HCT116 (cell line): ENCODE measurements at regions not wholly inside any gene's neighbourhood (a gene's known extent, or its start where the extent isn't known, plus 50 kb on each side); places are given as distances from the start of the nearest gene placed in this dataset.

ENCODE experiments used
- ATAC-seq: fragments of 200-7000 bp; cut with Tn5 transposase; 2 replicates; pipeline ENCODE4 v1.9.1; 2020; ENCODE audit warnings: mild to moderate bottlenecking, moderate library complexity
- BruUV-seq: library from RNA; stranded (reverse); fragments of 400-500 nt; replicated peaks from 2 replicates; lab custom pipeline; 2021; lab: Mats Ljungman, UMichigan
- CTCF ChIA-PET: fragments of 300-600 bp; sonication (Branson Sonifier 250); formaldehyde crosslinking; loops from one replicate; lab custom pipeline; 2021; ENCODE audit warnings: antibody characterized with exemption; lab: Charles Lee
- POLR2A ChIA-PET: fragments of 300-600, 350-600 bp; sonication (Branson Sonifier 250); formaldehyde crosslinking; loops from one replicate; lab custom pipeline; 2021; ENCODE audit warnings: antibody characterized with exemption; lab: Charles Lee
- RAD21 ChIA-PET, 2 experiments: fragments of 300-600 bp; sonication (Branson Sonifier 250); formaldehyde crosslinking; loops; one replicate each; lab custom pipeline; 2023; ENCODE audit warnings: low total read pairs in 2 of 2; ENCODE audit not compliant: uncharacterized antibody in 2 of 2, unreplicated experiment in 2 of 2, low non-redundant PET in 1 of 2; lab: Charles Lee
- DNase-seq: peaks from one replicate; pipeline ENCODE4 v3.0.0-alpha.2; 2010; ENCODE audit warnings: low read depth, low spot score
- H2AFZ ChIP-seq: fragments of 200-600 bp; shearing (Covaris generic), sonication (generic); 2 replicates; pipeline ENCODE4 v1.6.1; 2017; ENCODE audit warnings: low read depth, mixed run types, mixed read lengths, antibody characterized with exemption, low read length; ENCODE audit not compliant: poor library complexity, severe bottlenecking
- H3K27ac ChIP-seq: 2 replicates; pipeline ENCODE4 v1.5.1; 2012; ENCODE audit warnings: low read depth, low read length
- H3K27me3 ChIP-seq: fragments of 200-600 bp; sonication (generic); 2 replicates; pipeline ENCODE4 v1.6.1; 2016; ENCODE audit warnings: mixed run types, low read length, mixed read lengths; ENCODE audit not compliant: insufficient read depth
- H3K36me3 ChIP-seq, 2 experiments: fragments of 200-500 bp in 1 of 2; fragments of 200-600 bp in 1 of 2; sonication (Bioruptor generic) in 1 of 2; sonication (generic) in 1 of 2; 2 replicates each; pipeline versions ENCODE4 v1.5.1 to v1.6.1; 2014 to 2016; ENCODE audit warnings: low read length in 2 of 2, inconsistent platforms in 1 of 2, mixed read lengths in 1 of 2, mixed run types in 1 of 2; ENCODE audit not compliant: insufficient read depth in 2 of 2, control insufficient read depth in 1 of 2
- H3K4me1 ChIP-seq, 2 experiments: fragments of 200-600 bp in 1 of 2; sonication (generic) in 1 of 2; 2 replicates each; pipeline versions ENCODE4 v1.5.1 to v1.6.1; 2012 to 2017; ENCODE audit warnings: low read length in 2 of 2, inconsistent platforms in 1 of 2, mild to moderate bottlenecking in 1 of 2, mixed read lengths in 1 of 2, mixed run types in 1 of 2, moderate library complexity in 1 of 2; ENCODE audit not compliant: insufficient read depth in 2 of 2, control insufficient read depth in 1 of 2
- H3K4me2 ChIP-seq: fragments of 200-600 bp; sonication (generic); 2 replicates; pipeline ENCODE4 v1.6.1; 2017; ENCODE audit warnings: mixed run types, low read length, mixed read lengths
- H3K4me3 ChIP-seq, 2 experiments: fragments of 200-600 bp in 1 of 2; sonication (generic) in 1 of 2; replicated peaks in 1 of 2; 2 replicates each; pipeline ENCODE4 v1.5.1; 2011 to 2016; ENCODE audit warnings: low read length in 2 of 2, control low read depth in 1 of 2, low read depth in 1 of 2, mild to moderate bottlenecking in 1 of 2, mixed read lengths in 1 of 2, mixed run types in 1 of 2
- H3K79me2 ChIP-seq: fragments of 200-600 bp; sonication (generic); 2 replicates; pipeline ENCODE4 v1.6.1; 2017; ENCODE audit warnings: mild to moderate bottlenecking, mixed run types, low read length, moderate library complexity, mixed read lengths; ENCODE audit not compliant: insufficient read depth
- H3K9ac ChIP-seq: fragments of 200-600 bp; sonication (generic); 2 replicates; pipeline ENCODE4 v1.6.1; 2016; ENCODE audit warnings: low read length, mixed read lengths
- H3K9me2 ChIP-seq: fragments of 200-600 bp; sonication (generic), shearing (Covaris generic); 2 replicates; pipeline ENCODE4 v1.6.1; 2017; ENCODE audit warnings: mixed run types, mild to moderate bottlenecking, moderate library complexity; ENCODE audit not compliant: insufficient read depth
- H3K9me3 ChIP-seq, 2 experiments: fragments of 200-500 bp in 1 of 2; fragments of 200-600 bp in 1 of 2; sonication (Bioruptor generic) in 1 of 2; sonication (generic) in 1 of 2; 2 replicates each; pipeline ENCODE4 v1.6.1; 2014 to 2017; ENCODE audit warnings: low read length in 2 of 2, mixed read lengths in 2 of 2, inconsistent platforms in 1 of 2, low read depth in 1 of 2, mild to moderate bottlenecking in 1 of 2, mixed run types in 1 of 2, moderate library complexity in 1 of 2; ENCODE audit not compliant: control insufficient read depth in 1 of 2, insufficient read depth in 1 of 2
- H4K20me1 ChIP-seq: fragments of 200-600 bp; sonication (generic), shearing (Covaris generic); 2 replicates; pipeline ENCODE4 v1.6.1; 2017; ENCODE audit warnings: mixed run types, mild to moderate bottlenecking, moderate library complexity; ENCODE audit not compliant: insufficient read depth
- CBX3 ChIP-seq: IDR thresholded peaks from 2 replicates; pipeline ENCODE4 v1.6.1; 2012; ENCODE audit warnings: low read depth
- EGR1 ChIP-seq: IDR thresholded peaks from 2 replicates; pipeline ENCODE4 v1.6.1; 2012; ENCODE audit warnings: low read depth
- EZH2 ChIP-seq: fragments of 200-600 bp; sonication (generic); IDR thresholded peaks from 2 replicates; pipeline ENCODE4 v1.6.1; 2017; ENCODE audit warnings: antibody characterized with exemption, mixed run types
- EZH2phosphoT487 ChIP-seq: fragments of 200-600 bp; IDR thresholded peaks from 2 replicates; pipeline ENCODE4 v1.6.1; 2018; ENCODE audit warnings: antibody characterized with exemption, borderline replicate concordance
- FOSL1 ChIP-seq: IDR thresholded peaks from 2 replicates; pipeline ENCODE4 v1.6.1; 2012; ENCODE audit warnings: low read depth
- JUND ChIP-seq: IDR thresholded peaks from 2 replicates; pipeline ENCODE4 v1.6.1; 2012
- POLR2A ChIP-seq: IDR thresholded peaks from 2 replicates; pipeline ENCODE4 v1.7.0; 2011; ENCODE audit warnings: borderline replicate concordance; ENCODE audit not compliant: insufficient read depth, insufficient read length; ENCODE audit errors: extremely low read depth
- POLR2AphosphoS5 ChIP-seq: IDR thresholded peaks from 2 replicates; pipeline ENCODE4 v1.6.1; 2011; ENCODE audit warnings: mild to moderate bottlenecking, low read depth, low read length, moderate library complexity
- RAD21 ChIP-seq: IDR thresholded peaks from 2 replicates; pipeline ENCODE4 v1.6.1; 2012; ENCODE audit warnings: low read depth, mild to moderate bottlenecking
- SRF ChIP-seq: IDR thresholded peaks from 2 replicates; pipeline ENCODE4 v1.6.1; 2012; ENCODE audit warnings: low read depth
- TCF7L2 ChIP-seq: IDR thresholded peaks from 2 replicates; pipeline ENCODE4 v1.7.0; 2011; ENCODE audit warnings: borderline replicate concordance, inconsistent platforms; ENCODE audit not compliant: insufficient read depth, insufficient read length; ENCODE audit errors: extremely low read depth
- ZNF274 ChIP-seq: fragments of 200-500 bp; sonication (Bioruptor generic); IDR thresholded peaks from 2 replicates; pipeline ENCODE4 v1.6.1; 2014; ENCODE audit warnings: mild to moderate bottlenecking, low read depth, low read length, inconsistent platforms
- intact Hi-C: fragments of 100-400 bp; cut with micrococcal nuclease; formaldehyde crosslinking; loops from 2 replicates; pipeline ENCODE4 v1.10.0; 2022
- TF ChIP-seq, protein P1 (sequence below): IDR thresholded peaks from 2 replicates; pipeline ENCODE4 v1.6.1; 2012
- TF ChIP-seq, protein P2 (sequence below), 3 experiments: fragments of 200-600 bp in 1 of 3; sonication (generic) in 1 of 3; IDR thresholded peaks in 2 of 3; conservative IDR thresholded peaks in 1 of 3; 2 replicates each; pipeline ENCODE4 v1.5.1; 2012 to 2017; ENCODE audit warnings: low read depth in 2 of 3, low read length in 2 of 3, antibody characterized with exemption in 1 of 3, borderline replicate concordance in 1 of 3, control low read depth in 1 of 3, mild to moderate bottlenecking in 1 of 3, mixed read lengths in 1 of 3, mixed run types in 1 of 3, moderate library complexity in 1 of 3; ENCODE audit not compliant: insufficient read depth in 1 of 3
- TF ChIP-seq, protein P3 (sequence below): IDR thresholded peaks from 2 replicates; pipeline ENCODE4 v1.6.1; 2012
- TF ChIP-seq, protein P4 (sequence below): IDR thresholded peaks from 2 replicates; pipeline ENCODE4 v1.6.1; 2011; ENCODE audit warnings: mild to moderate bottlenecking, low read length, moderate library complexity; ENCODE audit not compliant: insufficient replicate concordance; ENCODE audit errors: extremely low read depth
- TF ChIP-seq, protein P5 (sequence below): IDR thresholded peaks from 2 replicates; pipeline ENCODE4 v1.6.1; 2012; ENCODE audit warnings: low read depth

DNA sequence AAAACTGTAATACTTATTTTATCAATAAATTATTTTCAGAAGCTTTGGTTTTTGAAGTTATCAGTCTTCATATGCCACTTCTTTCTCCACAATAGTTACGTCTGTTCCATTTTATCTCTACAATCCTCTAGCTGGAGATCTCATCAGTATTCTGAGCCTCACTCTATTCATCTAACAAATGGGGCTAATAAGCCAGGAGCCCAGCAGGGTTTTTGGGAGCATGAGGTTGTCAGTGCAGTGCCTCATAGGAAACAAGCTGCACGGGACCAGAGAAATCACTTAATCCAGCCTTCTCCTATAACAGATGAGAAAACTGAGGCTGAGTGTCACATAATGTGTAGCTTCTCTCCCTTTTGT lies 501.9 kb upstream of the RGS6 start (continued):
- TF ChIP-seq TCF7L2 (no peak), POLR2A (no peak), EZH2 (no peak)

DNA sequence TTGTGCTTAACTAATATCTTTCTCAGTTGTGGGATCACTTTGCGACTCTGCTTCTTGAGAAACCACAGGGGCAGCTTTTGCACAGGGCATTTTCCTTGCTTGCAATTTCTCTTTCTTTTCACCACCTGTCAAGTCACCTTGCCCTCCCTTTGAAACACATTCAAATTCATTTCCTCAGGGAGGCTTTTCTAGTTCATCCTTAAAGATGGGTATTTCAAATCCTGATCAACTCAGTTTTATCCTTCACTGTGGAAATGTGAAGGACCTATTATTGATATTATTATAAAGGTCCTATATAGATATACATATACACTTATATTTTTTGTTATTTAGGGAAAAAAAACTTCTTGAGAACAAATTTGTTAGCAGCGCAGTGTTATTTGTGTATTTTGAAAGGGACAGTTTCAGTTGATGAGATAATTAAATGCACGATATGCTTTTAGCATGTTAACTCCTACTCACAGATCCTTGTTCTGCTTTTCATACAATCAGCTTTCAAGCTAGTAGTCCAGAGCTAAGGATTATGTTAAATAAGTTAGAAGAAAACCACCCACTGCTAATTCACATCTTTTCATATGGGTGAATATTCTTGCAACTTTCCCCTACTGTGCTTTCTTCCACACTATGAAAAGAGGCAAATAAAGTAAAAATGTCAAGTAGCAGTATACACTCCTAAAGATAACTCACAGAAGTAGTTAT lies 501.4 kb upstream of the RGS6 start:
- intact Hi-C loops, result no loop called here
- no TSS peak for BruUV-seq
- Histone ChIP-seq H3K9ac (no peak overlapping the region), H3K4me3 (no peak overlapping the region), H3K4me2 (no peak overlapping the region), H3K79me2 (no peaks in the 10 kb centered on the region; the same call in 1 of the 2 replicates), H3K4me1 (no peaks in the 10 kb centered on the region), H4K20me1 (no peaks in the 10 kb centered on the region), H3K9me3 (no peaks in the 10 kb centered on the region; a peak in 1 of 4 replicates), H3K27ac (no peak overlapping the region), H3K36me3 (0 out of 4 replicates have a peak, but pooled peaks cover 0 to 3% of the 10 kb centered on the region in 2 experiments), H2AFZ (no peak overlapping the region), H3K9me2 (no peaks in the 10 kb centered on the region), H3K27me3 (no peaks in the 10 kb centered on the region)
- no peak for DNase-seq
- ChIA-PET CTCF (no interaction called here), RAD21 (no interaction called here), POLR2A (no interaction called here)
- ATAC-seq, result no peak
- TF ChIP-seq EZH2 (no peak), CBX3 (no peak), POLR2AphosphoS5 (no peak), SRF (no peak), JUND (no peak), EZH2phosphoT487 (no peak), TCF7L2 (no peak), RAD21 (no peak), POLR2A (no peak), ZNF274 (no peak), FOSL1 (no peak), EGR1 (no peak)
- TF ChIP-seq, protein P1, sequence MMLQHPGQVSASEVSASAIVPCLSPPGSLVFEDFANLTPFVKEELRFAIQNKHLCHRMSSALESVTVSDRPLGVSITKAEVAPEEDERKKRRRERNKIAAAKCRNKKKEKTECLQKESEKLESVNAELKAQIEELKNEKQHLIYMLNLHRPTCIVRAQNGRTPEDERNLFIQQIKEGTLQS, result no peak
- TF ChIP-seq, protein P2, sequence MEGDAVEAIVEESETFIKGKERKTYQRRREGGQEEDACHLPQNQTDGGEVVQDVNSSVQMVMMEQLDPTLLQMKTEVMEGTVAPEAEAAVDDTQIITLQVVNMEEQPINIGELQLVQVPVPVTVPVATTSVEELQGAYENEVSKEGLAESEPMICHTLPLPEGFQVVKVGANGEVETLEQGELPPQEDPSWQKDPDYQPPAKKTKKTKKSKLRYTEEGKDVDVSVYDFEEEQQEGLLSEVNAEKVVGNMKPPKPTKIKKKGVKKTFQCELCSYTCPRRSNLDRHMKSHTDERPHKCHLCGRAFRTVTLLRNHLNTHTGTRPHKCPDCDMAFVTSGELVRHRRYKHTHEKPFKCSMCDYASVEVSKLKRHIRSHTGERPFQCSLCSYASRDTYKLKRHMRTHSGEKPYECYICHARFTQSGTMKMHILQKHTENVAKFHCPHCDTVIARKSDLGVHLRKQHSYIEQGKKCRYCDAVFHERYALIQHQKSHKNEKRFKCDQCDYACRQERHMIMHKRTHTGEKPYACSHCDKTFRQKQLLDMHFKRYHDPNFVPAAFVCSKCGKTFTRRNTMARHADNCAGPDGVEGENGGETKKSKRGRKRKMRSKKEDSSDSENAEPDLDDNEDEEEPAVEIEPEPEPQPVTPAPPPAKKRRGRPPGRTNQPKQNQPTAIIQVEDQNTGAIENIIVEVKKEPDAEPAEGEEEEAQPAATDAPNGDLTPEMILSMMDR (IDR thresholded peaks at IDR 0.05 in 2 of 3, conservative IDR thresholded peaks at IDR 0.05 in 1 of 3; ENCODE audit: borderline replicate concordance in 1 of 3, insufficient read depth in 1 of 3, low read depth in 2 of 3, low read length in 2 of 3), result no peak
- TF ChIP-seq, protein P3, sequence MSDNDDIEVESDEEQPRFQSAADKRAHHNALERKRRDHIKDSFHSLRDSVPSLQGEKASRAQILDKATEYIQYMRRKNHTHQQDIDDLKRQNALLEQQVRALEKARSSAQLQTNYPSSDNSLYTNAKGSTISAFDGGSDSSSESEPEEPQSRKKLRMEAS, result no peak
- TF ChIP-seq, protein P4, sequence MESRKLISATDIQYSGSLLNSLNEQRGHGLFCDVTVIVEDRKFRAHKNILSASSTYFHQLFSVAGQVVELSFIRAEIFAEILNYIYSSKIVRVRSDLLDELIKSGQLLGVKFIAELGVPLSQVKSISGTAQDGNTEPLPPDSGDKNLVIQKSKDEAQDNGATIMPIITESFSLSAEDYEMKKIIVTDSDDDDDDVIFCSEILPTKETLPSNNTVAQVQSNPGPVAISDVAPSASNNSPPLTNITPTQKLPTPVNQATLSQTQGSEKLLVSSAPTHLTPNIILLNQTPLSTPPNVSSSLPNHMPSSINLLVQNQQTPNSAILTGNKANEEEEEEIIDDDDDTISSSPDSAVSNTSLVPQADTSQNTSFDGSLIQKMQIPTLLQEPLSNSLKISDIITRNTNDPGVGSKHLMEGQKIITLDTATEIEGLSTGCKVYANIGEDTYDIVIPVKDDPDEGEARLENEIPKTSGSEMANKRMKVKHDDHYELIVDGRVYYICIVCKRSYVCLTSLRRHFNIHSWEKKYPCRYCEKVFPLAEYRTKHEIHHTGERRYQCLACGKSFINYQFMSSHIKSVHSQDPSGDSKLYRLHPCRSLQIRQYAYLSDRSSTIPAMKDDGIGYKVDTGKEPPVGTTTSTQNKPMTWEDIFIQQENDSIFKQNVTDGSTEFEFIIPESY, result no peak
- TF ChIP-seq, protein P5, sequence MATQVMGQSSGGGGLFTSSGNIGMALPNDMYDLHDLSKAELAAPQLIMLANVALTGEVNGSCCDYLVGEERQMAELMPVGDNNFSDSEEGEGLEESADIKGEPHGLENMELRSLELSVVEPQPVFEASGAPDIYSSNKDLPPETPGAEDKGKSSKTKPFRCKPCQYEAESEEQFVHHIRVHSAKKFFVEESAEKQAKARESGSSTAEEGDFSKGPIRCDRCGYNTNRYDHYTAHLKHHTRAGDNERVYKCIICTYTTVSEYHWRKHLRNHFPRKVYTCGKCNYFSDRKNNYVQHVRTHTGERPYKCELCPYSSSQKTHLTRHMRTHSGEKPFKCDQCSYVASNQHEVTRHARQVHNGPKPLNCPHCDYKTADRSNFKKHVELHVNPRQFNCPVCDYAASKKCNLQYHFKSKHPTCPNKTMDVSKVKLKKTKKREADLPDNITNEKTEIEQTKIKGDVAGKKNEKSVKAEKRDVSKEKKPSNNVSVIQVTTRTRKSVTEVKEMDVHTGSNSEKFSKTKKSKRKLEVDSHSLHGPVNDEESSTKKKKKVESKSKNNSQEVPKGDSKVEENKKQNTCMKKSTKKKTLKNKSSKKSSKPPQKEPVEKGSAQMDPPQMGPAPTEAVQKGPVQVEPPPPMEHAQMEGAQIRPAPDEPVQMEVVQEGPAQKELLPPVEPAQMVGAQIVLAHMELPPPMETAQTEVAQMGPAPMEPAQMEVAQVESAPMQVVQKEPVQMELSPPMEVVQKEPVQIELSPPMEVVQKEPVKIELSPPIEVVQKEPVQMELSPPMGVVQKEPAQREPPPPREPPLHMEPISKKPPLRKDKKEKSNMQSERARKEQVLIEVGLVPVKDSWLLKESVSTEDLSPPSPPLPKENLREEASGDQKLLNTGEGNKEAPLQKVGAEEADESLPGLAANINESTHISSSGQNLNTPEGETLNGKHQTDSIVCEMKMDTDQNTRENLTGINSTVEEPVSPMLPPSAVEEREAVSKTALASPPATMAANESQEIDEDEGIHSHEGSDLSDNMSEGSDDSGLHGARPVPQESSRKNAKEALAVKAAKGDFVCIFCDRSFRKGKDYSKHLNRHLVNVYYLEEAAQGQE, result no peak
